ENCODE measurements at regions not wholly inside any gene's neighbourhood (a gene's known extent, or its start where the extent isn't known, plus 50 kb on each side); places are given as distances from the start of the nearest gene placed in this dataset.

DNA sequence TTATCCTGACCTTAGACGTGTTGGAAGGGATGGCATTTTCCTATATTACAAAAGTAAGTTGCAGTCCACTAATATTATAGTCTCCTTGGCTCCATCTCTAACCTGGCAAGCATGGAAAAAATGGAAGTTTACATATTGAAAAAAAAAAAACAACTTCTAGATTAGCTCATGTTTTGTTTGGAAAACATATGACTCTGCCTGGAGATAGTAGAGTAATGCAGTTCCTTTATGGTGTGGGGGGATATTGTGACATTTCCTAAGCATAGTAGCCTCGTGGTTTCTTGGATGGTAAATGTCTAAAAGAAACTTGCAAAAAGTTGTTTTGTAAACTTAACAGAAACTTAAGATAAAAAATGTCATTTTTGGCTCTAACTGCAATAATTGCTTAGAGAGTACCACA lies 244.4 kb upstream of the FBXL7 start:
- TF ChIP-seq CTCF (IDR thresholded peaks at IDR 0.05), result no peak
- no peak for TF ChIP-seq POLR2A (IDR thresholded peaks at IDR 0.05)

All from testis (tissue), 2 donors.